ENCODE measurements at regions not wholly inside any gene's neighbourhood (a gene's known extent, or its start where the extent isn't known, plus 50 kb on each side); places are given as distances from the start of the nearest gene placed in this dataset.

DNA sequence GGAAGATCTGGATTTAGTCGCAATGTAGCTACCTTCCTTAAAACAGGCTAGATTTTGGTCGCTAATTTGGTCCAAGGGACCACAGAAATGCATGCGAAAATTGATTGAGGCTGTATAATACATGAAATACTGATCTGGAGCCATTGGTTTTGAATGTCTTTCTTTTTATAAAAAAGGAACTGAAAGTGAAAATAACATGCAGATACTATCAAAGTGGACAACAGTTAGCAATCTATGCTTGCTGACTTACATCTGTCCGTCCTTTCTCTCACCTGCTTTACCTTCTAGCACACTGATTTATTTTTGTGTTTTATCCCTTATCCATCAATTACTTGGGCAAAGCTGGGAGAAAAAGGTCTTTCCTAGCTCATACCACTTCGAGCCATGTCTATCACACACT lies 1459.8 kb upstream of the ACVR2A start (continued):
- TF ChIP-seq, protein P1, sequence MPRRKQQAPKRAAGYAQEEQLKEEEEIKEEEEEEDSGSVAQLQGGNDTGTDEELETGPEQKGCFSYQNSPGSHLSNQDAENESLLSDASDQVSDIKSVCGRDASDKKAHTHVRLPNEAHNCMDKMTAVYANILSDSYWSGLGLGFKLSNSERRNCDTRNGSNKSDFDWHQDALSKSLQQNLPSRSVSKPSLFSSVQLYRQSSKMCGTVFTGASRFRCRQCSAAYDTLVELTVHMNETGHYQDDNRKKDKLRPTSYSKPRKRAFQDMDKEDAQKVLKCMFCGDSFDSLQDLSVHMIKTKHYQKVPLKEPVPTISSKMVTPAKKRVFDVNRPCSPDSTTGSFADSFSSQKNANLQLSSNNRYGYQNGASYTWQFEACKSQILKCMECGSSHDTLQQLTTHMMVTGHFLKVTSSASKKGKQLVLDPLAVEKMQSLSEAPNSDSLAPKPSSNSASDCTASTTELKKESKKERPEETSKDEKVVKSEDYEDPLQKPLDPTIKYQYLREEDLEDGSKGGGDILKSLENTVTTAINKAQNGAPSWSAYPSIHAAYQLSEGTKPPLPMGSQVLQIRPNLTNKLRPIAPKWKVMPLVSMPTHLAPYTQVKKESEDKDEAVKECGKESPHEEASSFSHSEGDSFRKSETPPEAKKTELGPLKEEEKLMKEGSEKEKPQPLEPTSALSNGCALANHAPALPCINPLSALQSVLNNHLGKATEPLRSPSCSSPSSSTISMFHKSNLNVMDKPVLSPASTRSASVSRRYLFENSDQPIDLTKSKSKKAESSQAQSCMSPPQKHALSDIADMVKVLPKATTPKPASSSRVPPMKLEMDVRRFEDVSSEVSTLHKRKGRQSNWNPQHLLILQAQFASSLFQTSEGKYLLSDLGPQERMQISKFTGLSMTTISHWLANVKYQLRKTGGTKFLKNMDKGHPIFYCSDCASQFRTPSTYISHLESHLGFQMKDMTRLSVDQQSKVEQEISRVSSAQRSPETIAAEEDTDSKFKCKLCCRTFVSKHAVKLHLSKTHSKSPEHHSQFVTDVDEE (CRISPR knock-in tag; IDR thresholded peaks at IDR 0.05) = no peak
- no peak for TF ChIP-seq ZNF565 (CRISPR knock-in tag; conservative IDR thresholded peaks at IDR 0.05; ENCODE audit: low read depth)
- TF ChIP-seq, protein P2, sequence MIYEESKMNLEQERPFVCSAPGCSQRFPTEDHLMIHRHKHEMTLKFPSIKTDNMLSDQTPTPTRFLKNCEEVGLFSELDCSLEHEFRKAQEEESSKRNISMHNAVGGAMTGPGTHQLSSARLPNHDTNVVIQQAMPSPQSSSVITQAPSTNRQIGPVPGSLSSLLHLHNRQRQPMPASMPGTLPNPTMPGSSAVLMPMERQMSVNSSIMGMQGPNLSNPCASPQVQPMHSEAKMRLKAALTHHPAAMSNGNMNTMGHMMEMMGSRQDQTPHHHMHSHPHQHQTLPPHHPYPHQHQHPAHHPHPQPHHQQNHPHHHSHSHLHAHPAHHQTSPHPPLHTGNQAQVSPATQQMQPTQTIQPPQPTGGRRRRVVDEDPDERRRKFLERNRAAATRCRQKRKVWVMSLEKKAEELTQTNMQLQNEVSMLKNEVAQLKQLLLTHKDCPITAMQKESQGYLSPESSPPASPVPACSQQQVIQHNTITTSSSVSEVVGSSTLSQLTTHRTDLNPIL (CRISPR knock-in tag; IDR thresholded peaks at IDR 0.05; ENCODE audit: low read depth) = no peak
- no peak for TF ChIP-seq OSR1 (CRISPR knock-in tag; IDR thresholded peaks at IDR 0.05)
- TF ChIP-seq ZFP30 (CRISPR knock-in tag; IDR thresholded peaks at IDR 0.05) = no peak
- TF ChIP-seq RARB (CRISPR knock-in tag; IDR thresholded peaks at IDR 0.05) = no peak
- no peak for TF ChIP-seq ZFP3 (CRISPR knock-in tag; IDR thresholded peaks at IDR 0.05)
- TF ChIP-seq, protein P3, sequence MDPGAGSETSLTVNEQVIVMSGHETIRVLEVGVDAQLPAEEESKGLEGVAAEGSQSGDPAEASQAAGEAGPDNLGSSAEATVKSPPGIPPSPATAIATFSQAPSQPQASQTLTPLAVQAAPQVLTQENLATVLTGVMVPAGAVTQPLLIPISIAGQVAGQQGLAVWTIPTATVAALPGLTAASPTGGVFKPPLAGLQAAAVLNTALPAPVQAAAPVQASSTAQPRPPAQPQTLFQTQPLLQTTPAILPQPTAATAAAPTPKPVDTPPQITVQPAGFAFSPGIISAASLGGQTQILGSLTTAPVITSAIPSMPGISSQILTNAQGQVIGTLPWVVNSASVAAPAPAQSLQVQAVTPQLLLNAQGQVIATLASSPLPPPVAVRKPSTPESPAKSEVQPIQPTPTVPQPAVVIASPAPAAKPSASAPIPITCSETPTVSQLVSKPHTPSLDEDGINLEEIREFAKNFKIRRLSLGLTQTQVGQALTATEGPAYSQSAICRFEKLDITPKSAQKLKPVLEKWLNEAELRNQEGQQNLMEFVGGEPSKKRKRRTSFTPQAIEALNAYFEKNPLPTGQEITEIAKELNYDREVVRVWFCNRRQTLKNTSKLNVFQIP (CRISPR knock-in tag; IDR thresholded peaks at IDR 0.05; ENCODE audit: borderline replicate concordance, low read depth) = no peak
- TF ChIP-seq SNAI2 (CRISPR knock-in tag; IDR thresholded peaks at IDR 0.05) = no peak

DNA sequence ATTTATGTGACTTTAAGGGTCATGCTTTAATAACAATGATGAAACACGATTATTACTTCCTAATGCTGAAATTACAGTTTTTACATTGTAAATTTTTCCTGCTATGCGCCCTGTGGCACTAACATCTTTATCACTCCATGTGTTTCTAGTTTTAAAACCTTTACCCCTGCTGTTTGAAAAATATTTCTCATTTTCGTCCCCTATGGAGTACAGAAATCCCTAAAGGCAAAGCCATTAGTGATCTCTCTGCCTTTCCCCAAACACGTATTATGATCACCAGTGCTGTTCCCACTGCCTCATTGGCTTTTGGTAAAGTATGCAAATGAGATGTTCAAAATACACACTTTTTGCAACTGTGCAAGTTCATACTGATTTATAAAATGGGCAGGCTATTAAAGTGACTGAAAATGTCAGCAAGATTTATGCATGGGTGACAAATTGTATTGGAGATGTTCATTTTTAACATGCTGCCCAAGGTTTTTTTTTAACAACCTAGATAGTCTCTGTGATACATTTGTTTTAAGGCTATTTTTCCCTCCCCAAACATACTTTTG lies 1468.2 kb upstream of the ACVR2A start:
- no peak for ATAC-seq
- TF ChIP-seq ARNTL (CRISPR knock-in tag; IDR thresholded peaks at IDR 0.05; ENCODE audit: borderline replicate concordance, low read depth) = no peak
- TF ChIP-seq, protein P4, sequence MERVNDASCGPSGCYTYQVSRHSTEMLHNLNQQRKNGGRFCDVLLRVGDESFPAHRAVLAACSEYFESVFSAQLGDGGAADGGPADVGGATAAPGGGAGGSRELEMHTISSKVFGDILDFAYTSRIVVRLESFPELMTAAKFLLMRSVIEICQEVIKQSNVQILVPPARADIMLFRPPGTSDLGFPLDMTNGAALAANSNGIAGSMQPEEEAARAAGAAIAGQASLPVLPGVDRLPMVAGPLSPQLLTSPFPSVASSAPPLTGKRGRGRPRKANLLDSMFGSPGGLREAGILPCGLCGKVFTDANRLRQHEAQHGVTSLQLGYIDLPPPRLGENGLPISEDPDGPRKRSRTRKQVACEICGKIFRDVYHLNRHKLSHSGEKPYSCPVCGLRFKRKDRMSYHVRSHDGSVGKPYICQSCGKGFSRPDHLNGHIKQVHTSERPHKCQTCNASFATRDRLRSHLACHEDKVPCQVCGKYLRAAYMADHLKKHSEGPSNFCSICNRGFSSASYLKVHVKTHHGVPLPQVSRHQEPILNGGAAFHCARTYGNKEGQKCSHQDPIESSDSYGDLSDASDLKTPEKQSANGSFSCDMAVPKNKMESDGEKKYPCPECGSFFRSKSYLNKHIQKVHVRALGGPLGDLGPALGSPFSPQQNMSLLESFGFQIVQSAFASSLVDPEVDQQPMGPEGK (CRISPR knock-in tag; IDR thresholded peaks at IDR 0.05; ENCODE audit: borderline replicate concordance) = no peak
- TF ChIP-seq BACH2 (CRISPR knock-in tag; IDR thresholded peaks at IDR 0.05; ENCODE audit: borderline replicate concordance) = no peak
- no peak for TF ChIP-seq PPARA (CRISPR knock-in tag; IDR thresholded peaks at IDR 0.05; ENCODE audit: borderline replicate concordance)
- TF ChIP-seq ZFP3 (CRISPR knock-in tag; IDR thresholded peaks at IDR 0.05) = no peak
- TF ChIP-seq, protein P3 (CRISPR knock-in tag; IDR thresholded peaks at IDR 0.05; ENCODE audit: borderline replicate concordance, low read depth) = no peak
- TF ChIP-seq, protein P2 (CRISPR knock-in tag; IDR thresholded peaks at IDR 0.05; ENCODE audit: low read depth) = no peak
- no peak for TF ChIP-seq ZFP30 (CRISPR knock-in tag; IDR thresholded peaks at IDR 0.05)
- TF ChIP-seq ZNF70 (CRISPR knock-in tag; IDR thresholded peaks at IDR 0.05) = no peak
- TF ChIP-seq OSR1 (CRISPR knock-in tag; IDR thresholded peaks at IDR 0.05) = no peak
- no peak for TF ChIP-seq RARB (CRISPR knock-in tag; IDR thresholded peaks at IDR 0.05)
- TF ChIP-seq, protein P1 (CRISPR knock-in tag; IDR thresholded peaks at IDR 0.05) = no peak
- no peak for TF ChIP-seq SNAI2 (CRISPR knock-in tag; IDR thresholded peaks at IDR 0.05)
- no peak for TF ChIP-seq TOX (CRISPR knock-in tag; IDR thresholded peaks at IDR 0.05; ENCODE audit: borderline replicate concordance)
